HG03575 (cell line): ENCODE measurements at regions not wholly inside any gene's neighbourhood (a gene's known extent, or its start where the extent isn't known, plus 50 kb on each side); places are given as distances from the start of the nearest gene placed in this dataset.

Experiments
- ATAC-seq: cut with Tn5 transposase; IDR thresholded peaks from one replicate; pipeline ENCODE4 v1.9.1; 2021; ENCODE audit not compliant: unreplicated experiment, insufficient number of reproducible peaks, low FRiP score; ENCODE audit errors: extremely low read depth

- no peak for ATAC-seq
Observed at GRCh38 chr18:51724790-51725721, 527.6 kb upstream of the MEX3C start.

DNA sequence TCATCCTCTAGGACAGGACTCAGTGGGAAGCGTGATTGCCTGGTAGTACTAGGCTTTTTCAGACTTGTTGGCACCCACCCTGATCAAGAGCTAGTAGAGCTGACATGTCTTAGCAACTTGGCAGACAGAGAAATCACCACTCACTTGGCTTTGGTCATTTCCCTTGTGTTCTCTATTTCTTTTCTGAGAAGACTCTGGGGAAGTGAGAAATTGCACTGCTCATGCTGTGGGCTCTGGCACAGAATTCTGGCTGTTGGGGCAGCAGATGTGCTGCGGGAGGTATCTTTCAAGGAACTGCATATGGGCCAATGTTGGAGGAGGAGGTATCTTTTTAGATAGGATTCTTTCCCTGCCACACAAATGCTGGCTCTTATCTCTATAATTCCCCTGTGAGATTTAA is 529.1 kb upstream of the MEX3C start:
- no peak for ATAC-seq

GRCh38 chr18:51727780-51728179 is 530.3 kb upstream of the MEX3C start:
- peak; percentile 50 for ATAC-seq

DNA sequence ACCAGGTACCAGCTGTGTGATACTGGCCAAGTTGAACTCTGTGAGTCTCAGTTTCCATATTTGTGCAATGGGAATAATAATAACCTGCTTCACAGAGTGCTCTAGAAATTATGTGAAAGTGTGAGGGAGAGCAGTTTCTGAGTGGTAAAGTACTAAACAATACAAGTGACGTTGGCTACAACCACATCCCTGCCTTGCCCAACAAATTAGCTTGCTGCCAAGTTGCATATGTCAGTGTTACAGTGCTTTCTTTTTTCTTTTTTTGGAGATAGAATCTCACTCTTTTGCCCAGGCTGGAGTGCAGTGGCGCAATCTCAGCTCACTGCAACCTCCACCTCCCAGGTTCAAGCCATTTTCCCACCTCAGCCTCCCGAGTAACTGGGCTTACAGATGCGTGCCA is 533.6 kb upstream of the MEX3C start:
- ATAC-seq = no peak

- no peak for ATAC-seq
Observed at GRCh38 chr18:51734576-51734975, 537.1 kb upstream of the MEX3C start.

- peak; percentile 78 for ATAC-seq
Observed at GRCh38 chr18:51739044-51739666, 541.7 kb upstream of the MEX3C start.

- no peak for ATAC-seq
Observed at GRCh38 chr18:51751901-51752300, 554.4 kb upstream of the MEX3C start.

DNA sequence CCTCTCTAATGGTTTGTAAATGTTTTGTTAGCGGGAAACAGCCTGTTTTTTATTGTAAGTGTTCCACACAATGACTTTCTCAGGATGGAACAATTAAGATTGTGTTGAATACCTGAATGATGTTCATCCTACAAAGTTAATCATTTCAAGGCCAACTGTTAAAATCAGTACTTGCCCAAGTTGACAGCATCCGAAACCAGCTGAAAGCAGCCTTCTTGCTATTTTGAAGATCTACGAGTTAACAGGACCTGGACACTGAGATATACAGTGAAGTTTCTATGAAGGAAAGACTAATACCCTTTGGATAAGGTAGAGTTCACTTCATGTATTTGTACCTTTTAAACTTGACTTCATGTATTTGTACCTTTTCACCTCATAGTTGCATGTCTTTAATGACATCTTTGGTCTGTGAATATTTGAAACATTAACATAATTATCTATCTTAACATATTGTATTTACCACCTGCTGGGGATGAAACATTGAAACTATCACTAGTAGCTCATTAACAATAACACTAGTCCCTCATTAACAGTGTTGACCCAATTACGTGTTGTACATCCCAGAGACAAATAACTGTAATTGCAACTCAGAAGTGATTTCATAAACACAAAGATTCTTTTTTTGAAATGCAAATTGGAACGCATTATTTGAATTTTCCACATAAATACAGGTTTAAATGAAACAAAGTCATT is 556.0 kb upstream of the MEX3C start:
- ATAC-seq = no peak

- no peak for ATAC-seq
Observed at GRCh38 chr18:51754566-51754965, 557.1 kb upstream of the MEX3C start.

- no peak for ATAC-seq
Observed at GRCh38 chr18:51757255-51757924, 559.9 kb upstream of the MEX3C start.

DNA sequence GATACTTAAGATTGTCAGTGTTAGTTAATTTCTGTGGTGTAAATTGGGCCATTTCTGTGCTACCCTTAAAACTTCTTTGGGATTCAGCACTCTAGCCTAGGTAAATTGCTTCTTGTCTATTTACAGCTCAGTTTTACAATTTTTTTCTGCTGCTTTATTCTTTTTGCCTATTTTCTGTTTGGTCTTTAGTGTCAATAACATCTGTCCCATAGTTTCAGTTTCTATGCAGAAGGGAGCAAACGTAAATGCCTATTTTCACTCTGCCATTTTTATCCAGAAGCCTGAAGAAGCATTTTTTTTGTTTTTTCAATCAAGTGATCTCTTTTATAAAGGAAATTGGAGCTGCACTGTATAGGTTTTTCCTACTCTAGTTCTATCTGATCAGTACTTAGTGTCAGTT is 564.9 kb upstream of the MEX3C start:
- ATAC-seq = no peak

DNA sequence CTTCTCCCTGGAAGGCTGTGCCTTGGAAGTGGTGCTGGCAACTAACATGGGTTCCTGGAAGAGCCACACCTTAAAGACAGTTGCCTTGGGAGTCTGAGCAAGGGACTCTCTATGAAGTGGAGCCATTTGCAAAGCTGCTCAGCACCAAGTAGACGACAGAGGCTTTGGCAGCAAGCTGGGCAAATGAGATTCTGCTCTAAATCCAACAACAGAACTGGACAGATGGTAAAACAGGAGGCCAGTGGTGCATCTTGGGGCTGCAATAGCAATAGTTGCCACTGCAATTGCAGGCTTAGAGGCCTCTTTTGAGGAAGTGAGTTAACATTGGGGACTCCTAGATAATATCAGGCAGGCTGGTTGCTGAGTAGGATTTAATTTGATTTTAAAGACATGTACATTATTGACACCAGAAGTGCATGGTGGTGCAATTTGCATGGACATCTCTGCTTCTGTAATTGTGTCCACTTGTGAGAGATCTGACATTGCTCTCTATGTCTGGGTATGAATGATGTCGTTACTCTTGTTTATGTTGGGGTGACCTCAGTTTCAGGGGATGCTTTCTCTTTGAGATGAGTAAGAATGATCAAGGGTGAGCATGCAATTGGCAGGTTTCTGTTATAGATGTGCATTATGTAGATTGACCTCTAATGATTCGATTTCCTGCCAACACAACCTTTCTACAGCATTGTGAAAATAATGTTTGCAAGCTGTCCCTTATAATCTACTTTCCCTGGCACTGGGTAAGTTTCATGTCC is 568.3 kb upstream of the MEX3C start:
- ATAC-seq = no peak

- no peak for ATAC-seq
Observed at GRCh38 chr18:51767293-51767692, 569.8 kb upstream of the MEX3C start.

DNA sequence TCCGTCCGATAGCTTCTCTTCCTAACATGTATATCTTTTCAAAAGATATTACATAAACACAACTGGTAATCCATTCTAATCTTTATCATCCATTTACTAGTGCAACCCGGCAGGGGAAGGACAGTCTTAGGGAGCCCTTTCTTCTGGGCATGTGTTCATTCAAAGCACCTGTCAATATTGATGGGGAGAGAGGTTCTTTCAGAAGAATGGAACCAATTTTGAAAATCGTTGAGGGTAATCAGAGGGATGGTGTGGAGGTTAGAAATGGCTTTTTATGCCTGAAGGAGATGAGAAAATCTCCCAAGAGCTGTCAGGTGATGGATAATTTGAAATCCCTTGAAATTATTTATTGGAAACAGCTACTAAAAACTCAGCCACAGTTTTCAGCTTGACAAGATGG is 561.9 kb upstream of the DCC start:
- ATAC-seq = no peak

GRCh38 chr18:51789871-51790270 is 550.1 kb upstream of the DCC start:
- ATAC-seq = no peak

GRCh38 chr18:51801514-51801913 is 538.5 kb upstream of the DCC start:
- ATAC-seq = no peak

- no peak for ATAC-seq
Observed at GRCh38 chr18:51802569-51803428, 537.2 kb upstream of the DCC start.

DNA sequence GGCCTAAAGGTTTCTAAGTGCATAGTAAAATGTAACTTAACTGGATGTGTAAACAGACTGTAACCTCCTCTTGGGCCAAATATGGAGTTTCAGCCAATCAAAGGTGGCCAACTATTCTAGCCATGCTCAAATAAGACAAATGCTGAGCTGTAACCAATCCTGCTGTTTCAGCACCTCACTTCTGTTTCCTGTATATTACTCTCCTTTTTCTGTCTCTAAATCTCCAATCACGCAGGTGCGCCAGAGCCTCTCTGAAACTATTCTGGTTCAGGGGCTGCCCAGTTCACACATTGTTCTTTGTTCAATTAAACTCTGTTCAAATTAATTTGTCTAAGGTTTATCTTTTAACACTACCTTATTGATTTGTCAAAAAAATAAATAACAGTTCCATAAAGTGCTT is 532.7 kb upstream of the DCC start:
- no peak for ATAC-seq
